Esophagus muscularis mucosa (tissue), 3 donors: ENCODE measurements at regions not wholly inside any gene's neighbourhood (a gene's known extent, or its start where the extent isn't known, plus 50 kb on each side); places are given as distances from the start of the nearest gene placed in this dataset.

Experiments
- CTCF ChIP-seq, 3 experiments: fragments of 200-600 bp in 2 of 3; fragments of 450-650 bp in 1 of 3; sonication (generic) in 2 of 3; IDR thresholded peaks; one replicate each; pipeline ENCODE4 v1.5.1; 2017 to 2019; ENCODE audit warnings: antibody characterized with exemption in 3 of 3, mild to moderate bottlenecking in 2 of 3, moderate library complexity in 1 of 3
- POLR2A ChIP-seq: fragments of 450-650 bp; IDR thresholded peaks from one replicate; pipeline ENCODE4 v1.6.1; 2017; ENCODE audit warnings: antibody characterized with exemption, moderate library complexity, mild to moderate bottlenecking, low read depth

GRCh38 chr22:23438216-23438615 lies 141.9 kb downstream of the IGLL1 start:
- TF ChIP-seq CTCF (IDR thresholded peaks at IDR 0.05) (no peak), POLR2A (no peak)
